NCI-H1436 (cell line): ENCODE measurements at regions not wholly inside any gene's neighbourhood (a gene's known extent, or its start where the extent isn't known, plus 50 kb on each side); places are given as distances from the start of the nearest gene placed in this dataset.
"Not testable (repeated sequence)": the region's sequence is repeated elsewhere in the genome, so short reads cannot be mapped to it uniquely, and the experiment has no call there.

Experiments used
- DNase-seq: peaks from one replicate; lab custom pipeline; 2025; lab: John Stamatoyannopoulos, UW

DNA sequence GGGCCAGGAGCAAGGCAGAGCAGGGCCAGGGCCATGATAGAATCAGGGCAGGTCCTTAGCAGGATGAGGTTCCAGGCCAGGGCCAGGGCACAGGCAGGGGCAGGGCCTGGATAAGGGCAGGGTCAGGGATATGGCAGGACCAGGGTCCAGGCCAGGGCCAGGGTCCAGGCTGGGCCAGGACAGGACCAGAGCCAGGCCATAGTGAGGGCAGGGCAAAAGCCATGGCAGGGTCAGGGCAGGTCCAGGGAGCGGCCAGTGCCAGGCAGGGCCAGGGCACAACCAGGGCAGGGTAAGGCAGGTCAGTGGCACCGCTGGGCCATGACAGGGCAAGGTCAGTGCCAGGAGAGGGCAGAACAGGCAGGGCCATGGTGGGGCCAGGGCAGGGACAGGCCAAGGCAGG, 152.2 kb downstream of the LIPI start:
- no peak for DNase-seq

DNA sequence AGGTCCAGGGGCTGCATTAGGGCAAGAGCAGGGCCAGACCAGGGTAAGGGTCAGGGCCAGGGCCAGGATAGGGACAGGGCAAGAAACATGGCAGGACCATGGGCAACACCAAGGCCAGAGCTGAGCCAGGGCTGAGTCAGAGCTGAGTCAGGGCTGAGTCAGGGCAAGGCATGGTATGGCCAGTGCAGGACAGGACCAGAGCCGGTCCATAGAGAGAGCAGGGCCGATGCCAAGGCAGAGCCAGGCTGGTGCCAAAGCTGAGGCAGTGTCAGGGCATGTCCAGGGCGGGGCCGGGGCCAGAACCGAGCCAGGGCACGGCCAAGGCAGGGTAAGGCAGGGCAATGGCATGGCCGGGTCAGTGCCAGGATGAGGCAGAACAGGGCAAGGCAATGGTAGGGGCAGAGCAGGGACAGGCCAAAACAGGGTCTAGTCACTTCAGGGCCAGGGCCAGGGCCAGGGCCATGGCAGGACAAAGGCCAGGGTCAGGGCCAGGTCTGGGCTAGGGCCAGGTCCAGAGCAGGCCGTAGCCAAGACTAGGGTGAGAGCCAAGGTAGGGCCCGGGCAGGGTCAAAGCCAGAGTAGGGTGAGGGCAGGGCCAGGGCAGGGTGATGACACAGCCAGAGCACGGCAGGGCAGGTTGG, 152.8 kb downstream of the LIPI start:
- not testable (repeated sequence) for DNase-seq

DNA sequence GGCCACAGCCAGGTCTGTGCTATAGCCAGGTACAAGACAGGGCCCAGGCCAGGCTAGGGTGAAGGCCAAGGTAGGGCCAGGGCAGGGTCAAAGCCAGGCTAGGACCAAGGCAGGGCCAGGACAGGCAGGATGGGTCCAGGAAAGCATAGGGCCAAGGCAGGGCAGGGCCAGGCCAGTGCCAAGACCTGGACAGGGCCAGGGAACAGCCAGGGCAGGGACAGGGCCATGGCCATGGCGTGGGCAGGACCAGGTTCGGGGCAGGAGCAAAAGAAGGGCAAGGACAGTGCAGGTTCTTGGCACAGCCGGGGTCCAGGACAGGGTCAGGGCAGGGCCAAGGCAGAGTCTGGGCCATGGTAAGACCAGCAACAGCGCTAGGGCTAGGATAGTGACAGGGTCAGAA, 153.4 kb downstream of the LIPI start:
- no peak for DNase-seq

DNA sequence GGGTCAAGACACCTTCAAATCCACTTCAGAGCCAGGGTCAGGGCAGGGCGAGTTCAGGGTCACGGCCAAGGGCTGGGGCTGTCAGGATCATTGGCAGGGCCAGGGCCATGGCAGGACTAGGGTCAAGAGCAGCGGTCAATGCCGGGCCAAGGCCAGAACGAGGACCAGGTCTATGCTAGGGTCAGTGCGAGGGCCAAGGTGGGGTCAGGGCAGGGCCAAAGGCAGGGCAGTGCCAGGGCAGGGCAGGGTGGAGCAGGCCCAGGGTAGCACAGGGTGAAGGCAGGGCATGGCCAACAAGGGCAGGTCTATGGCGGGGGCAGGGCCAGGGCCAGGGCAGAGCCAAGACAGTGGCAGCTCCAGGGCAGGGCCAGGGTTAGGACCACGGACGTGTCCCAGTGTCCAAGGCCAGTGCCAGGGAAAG, 154.0 kb downstream of the LIPI start:
- DNase-seq = no peak

DNA sequence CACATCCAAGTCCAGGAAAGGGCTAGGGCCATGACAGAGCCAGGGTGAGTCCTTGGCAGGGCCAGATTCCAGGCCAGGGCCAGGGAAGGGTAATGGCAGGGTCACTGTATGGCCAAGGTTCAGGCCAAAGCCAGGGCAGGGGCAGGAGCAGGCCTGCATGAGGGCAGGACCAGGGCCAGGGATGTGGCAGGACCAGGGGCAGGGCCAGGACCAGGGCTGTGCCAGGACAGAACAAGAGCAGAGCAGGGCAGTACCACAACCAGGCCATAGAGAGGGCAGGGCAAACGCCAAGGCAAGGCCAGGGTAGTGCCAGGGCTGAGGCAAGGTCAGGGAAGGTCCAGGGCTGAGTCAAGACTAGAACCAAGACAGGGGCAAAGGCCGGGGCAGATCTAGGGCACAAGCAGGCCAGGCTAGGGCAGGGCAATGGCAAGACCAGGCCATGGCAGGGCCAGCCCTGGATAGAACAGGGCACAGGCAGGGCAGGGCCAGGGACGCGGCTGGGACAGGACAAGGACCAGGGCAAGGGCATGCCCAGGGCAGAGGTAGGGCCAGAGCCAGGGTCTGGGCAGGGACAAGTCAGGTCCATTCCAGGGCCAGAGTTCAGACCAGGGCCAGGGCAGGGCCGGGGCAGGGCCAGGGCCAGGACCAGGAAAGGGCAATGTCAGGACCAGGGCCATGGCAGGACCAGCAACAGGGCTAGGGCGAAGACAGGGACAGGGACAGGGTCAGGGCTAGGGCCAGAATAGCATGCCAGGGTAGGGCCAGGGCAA, 154.8 kb downstream of the LIPI start:
- not testable (repeated sequence) for DNase-seq

DNA sequence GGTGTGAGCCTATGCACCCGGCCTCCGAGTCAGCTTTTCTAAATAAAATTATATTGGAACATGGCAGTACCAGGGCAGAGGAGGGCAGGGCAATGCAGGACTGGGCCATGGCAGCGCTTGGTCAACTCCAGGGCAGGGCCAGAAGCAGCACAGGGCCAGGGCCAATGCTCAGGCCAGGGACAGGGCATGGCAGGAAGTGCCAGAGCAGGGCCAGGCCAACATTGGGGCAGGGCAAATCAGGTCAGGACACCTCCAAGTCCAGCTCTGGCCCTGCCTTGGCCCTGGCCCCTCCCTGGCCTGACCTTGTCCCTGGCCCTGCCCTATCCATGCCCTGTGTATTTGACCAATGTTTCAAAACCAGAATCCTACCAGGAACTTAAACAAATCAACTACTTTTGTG, 156.1 kb downstream of the LIPI start:
- no peak for DNase-seq

DNA sequence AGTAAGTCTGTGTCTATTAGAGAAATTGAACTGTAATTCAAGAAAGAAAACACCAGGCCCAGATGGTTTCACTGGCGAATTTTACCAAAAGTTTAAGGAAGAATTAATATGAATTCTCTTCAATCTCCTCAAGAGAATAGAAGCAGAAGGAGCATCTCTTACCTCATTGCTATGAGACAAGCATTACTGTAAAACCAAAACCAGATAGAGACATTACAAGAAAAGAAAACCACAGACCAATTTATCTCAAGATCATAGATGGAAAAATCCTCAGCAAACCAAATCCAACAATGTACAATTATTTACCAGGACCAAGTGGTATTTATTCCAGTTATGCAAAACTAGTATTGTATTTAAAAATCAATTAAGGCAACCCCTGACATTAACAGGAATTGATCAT, 160.6 kb downstream of the LIPI start:
- DNase-seq = no peak

DNA sequence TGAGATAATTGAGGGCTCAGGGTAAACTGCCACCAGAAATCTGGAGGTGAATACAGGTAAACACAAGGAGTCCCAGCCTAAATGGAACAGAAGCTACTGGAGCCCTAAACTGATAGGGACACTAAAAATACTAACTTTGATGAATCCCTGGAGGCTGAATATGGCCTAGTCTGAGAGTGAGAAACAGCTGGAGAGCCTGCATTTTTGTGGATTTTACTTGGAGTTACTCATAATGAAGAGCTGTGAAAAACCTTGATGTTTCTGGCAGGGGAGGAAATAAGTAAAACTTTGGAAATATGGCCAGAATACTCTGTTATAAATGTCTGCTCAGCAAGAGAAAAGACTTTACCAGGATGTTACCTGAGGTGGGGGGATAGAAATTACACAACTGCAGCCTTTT, 164.4 kb downstream of the LIPI start:
- DNase-seq = no peak

DNA sequence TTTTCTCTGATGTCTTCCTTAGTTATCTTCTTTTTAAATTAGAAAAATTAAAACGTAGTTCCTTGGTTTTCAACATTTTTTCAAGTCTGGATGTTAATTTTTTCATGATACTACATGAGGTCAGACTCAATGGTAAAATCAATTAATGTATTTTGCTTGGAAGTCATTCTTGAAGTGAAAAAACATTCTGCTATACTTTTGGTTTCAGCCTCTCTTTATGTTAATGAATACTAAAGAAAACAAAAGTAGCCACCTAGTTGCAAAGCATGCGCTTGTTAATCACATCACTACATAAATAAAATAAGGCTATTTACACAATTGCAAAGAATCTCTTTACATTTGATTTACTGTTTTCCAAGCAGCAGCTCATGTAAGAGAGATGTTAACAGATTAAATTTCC, 170.4 kb downstream of the LIPI start:
- no peak for DNase-seq

DNA sequence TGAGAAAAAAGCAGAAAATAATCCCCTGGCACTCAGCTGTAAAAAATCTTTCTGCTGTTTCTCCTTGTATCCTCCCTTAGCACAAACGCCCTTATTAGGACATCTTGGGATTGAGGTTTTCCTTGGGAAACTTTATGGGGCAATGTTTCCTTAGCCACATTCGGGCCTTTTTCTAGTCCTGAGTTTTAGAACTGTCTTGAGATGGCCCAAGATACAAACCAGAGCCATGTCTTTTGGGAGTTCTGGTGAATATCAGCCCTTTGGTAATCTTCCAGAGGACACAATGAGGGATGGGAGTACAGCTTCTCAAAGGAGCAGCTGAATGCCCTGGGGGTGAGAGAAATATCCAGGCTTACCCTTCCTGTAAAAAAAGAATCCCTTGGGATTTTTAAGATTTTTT, 182.1 kb downstream of the LIPI start:
- not testable (repeated sequence) for DNase-seq

DNA sequence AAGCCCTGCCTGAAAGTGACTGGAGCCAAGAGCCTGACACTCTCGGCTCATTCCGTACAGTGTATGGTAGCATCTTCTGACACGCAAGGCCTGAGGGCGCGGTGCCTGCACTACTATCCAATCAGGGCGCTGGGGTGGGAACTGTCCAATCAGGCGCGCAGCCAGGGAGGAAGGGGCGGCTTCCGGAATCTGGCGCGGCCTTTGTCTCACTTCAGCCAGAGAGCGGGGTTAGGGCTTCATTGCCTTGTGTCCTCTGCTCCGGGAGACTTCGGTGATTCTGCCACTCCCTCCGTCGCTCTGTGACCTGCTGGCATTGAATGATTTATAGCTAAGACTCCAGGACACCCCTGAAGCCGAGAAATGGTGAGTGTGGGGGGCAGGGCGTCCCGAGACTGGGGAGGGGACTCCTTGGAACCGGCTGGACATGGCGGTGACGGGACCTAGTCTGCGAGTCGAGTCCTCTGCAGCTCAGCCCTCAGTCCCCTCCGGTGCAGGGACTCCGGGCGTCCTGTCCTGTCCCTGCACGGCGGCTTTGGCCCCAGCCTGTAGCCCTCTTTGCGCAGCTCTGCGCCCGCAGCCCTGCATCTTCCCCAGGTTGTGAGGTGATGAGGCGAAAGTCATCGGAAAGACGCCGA, 183.4 kb downstream of the LIPI start:
- peak; percentile 74 for DNase-seq

DNA sequence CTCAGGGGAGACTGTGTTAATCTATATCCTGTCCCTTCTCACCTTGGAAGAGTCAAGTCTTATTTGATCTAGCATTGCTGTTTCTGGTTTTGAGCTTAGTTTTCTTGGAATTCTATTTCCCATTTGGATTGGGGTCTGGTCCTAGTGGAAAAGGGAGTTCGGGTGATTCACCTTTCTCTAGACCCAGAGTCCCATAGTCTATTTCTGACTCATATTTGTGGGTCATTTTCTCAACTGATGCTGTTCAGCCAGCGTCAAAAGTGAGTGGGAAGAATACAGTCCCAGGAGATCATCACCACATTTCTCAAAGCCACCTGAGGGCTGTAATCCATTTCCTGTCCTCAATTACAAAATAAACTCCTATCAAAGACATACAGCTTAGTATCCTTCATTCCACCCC, 190.6 kb downstream of the LIPI start:
- DNase-seq = not testable (repeated sequence)

DNA sequence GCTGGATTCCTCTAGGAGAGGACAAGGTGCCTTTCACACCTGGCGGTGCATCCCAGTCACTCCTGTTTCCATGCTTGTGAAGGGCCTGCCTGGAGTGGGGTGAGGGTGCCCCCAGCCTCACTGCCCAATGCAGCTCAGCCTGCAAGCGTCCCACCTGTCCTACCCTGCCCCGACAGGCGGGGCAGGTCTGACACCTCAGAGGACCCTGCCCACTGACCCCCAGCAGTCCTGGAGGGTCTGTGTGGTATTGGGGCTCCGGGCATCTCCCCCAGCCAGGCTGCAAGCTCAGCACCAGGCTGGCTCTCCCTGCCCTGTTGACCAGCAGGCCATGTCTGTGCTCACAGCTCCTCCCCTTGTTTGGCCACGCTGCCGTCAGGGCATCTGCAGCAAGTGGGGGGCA, 194.9 kb downstream of the LIPI start:
- DNase-seq = not testable (repeated sequence)

DNA sequence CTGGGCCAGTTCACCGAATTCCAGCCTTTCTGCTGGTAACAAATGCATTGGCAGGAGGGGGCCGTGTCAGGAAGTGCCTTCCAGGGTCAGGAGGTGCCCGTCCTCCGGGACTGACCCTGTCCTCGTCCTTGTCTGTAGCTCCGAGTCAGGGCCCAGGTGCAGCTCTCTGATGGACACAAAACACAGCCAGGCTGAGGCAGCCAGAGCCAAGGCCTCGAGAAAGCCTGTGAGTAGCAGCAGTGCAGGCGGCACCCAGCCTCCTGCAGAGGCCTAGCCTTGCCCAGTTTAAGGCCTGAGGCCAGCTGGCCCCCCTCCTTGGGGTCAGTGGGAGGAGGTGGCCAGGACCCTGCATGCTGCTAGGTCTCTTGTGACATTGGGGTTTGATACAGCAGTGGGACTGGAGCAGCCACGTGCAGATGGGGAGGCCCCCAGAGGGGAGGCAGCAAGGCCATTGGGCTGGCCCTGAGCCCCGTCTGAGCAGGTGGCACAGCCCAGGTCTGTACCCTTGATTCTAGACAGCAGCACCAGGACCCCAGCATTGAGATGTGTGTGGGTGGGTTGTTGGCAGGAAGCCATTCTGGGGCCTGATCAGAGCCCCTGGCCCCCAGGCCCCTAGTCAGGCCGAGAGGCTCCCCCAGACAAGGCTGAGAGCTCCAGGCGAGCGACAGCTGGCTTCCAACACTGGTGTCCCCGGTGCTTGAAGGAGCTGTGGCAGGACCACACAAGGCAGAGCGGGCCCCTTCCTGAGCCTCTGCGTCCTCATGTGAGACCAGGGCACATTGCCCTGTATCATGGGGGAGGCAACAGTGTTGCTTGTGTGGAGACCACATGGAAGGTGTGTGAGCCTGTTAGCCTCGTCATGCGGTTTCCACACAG, 196.9 kb downstream of the LIPI start:
- not testable (repeated sequence) for DNase-seq

DNA sequence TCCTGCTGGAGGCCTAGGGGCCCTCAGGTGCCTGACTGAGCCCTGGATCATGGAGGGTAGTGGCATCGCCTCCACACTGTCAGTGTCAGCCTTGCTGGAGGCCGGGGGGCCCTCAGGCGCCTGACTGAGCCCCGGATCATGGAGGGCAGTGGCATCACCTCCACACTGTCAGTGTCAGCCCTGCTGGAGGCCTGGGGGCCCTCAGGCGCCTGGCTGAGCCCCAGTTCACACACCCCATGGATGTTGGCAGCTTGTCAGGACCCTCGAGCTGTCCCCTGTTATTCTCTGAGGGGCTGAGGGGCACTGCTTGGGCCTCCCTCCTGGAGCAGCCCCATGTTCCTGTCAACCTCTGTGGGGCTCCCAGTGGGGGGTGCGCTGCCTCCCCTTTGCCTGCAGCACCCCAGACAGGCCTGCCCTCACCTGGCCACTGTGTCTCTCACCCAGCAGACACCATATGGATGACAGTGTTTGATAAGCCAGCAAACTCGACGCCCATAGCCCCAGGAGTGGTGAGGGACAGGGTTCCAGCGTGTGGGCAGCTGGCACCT, 197.6 kb downstream of the LIPI start:
- DNase-seq = no peak

DNA sequence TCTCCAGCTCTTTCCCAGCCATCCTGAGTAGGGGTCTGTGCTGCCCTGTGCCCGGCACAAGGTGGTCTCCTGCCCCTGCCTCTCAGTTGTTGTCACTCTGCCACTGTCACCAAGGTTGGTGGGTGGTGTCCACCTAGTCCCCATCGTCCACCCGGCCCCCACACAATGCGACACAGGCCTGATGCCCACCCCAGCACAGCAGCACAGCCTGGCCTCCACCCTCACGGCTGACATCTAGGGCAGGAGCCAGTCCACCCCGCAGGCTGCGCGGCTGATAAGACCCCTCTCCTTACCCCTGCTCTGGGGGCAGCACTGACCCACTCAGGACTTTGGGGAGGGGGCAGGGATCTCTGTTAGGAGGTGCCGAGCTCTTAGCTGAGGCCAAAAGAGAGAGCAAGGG, 198.3 kb downstream of the LIPI start:
- DNase-seq = no peak

DNA sequence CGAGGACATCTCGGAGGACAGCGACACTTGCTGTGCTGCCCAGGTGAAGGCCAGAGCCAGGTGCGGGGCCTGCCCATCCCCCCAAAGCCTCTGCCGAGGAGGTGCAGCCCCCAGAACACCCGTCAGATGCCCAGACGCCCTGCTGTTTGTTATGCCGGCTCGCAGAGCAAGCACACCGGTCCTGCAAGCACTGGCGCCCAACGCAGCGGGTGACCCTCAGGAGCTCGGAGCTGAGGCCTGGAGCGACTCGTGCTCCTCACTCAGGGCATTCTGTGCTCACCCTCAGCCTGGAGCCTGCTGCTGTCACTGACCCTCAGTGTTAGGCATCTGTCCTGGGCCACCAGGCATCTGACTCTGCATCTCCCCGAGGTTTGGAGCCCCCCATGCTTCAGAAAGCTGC, 199.0 kb downstream of the LIPI start:
- not testable (repeated sequence) for DNase-seq

DNA sequence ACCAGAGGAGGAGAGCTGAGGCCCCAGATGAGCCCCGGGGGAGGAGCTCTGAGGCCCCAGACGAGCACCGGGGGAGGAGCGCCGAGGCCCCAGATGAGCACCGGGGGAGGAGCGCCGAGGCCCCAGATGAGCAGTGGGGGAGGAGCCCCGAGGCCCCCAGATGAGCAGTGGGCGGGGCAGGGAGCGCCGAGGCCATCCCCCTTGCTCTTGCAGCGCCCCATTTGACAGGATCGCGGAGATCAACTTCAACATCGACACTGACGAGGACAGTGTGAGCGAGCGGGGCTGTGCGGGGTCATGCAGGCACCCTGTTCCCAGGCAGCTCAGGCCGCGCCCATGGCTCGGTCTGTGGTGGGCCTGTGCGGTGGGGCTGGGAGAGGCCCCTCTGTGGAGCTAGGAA, 199.6 kb downstream of the LIPI start:
- not testable (repeated sequence) for DNase-seq

DNA sequence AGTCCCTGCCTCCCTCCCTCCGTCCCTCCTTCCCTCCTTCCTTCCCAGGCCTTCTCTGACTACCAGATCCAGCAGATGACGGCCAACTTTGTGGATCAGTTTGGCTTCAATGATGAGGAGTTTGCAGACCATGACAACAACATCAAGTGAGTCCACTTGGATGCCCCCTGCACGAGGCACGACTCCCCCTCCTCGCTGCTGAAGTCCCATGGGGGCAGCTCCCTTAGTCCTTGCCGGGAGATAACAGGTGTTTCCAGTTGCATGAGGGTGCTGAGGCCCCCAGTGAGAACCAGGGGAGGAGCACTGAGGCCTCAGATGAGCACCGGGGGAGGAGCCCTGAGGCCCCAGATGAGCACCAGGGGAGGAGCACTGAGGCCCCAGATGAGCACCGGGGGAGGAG, 200.0 kb downstream of the LIPI start:
- no peak for DNase-seq

DNA sequence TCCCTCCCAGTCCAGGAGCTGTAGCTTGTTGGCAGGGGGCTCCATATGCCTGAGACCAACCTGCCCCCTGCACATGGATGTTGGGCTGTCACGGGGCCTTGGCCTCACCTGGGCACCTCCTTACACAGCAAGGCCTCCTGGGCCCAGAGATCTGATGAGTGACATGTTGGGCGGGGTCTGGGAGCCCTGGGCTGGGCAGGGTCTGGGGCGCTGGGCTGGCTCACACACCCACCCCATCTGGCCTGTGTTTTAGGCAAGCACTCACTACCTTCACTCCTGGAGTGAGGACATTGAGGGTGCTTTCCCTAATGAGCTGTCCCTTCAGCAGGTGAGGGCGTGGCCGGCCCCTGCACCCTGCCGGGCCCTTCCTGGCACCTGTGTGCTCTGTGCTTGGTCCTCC, 200.8 kb downstream of the LIPI start:
- DNase-seq = not testable (repeated sequence)

DNA sequence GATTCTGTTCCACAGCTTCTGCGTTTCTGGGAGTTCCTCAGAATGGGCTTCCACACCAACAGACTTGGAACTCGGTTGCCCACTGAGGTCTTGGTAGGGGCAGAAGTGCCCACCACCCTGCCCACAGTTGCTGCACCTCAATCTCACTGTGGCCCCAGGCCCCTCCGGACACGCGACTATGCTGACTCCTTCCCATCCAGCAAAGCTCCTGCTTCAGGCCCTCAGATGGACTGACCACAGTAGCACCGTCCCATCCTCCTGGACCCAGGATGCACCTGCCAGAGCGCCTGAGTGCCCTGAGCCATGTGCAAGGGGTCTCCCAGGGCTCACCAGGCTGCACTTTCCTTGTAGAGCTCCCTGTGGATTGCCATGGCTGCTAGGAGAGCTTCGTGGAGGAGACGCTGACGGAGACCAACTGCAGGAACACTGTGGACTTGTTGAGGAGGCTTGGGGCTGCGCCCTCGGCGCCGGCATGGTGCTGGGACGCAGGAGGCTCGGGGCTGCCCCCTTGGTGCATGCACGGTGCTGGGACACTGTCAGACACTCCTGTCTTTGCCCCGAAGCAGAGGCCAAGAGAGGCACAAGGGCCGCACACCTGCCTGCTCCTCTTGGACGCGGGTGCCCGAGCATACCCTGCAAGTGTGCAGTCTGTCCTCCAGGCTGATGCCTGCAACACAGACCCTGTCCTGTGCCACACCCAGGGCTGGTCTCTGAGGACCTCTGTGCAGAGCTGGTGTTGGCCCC, 201.3 kb downstream of the LIPI start:
- DNase-seq = not testable (repeated sequence)
